ENCODE measurements at regions not wholly inside any gene's neighbourhood (a gene's known extent, or its start where the extent isn't known, plus 50 kb on each side); places are given as distances from the start of the nearest gene placed in this dataset.

- TF ChIP-seq PKNOX1 (IDR thresholded peaks at IDR 0.05) = no peak
- DNase-seq (ENCODE audit: extremely low spot score) = no peak
- ChIA-PET CTCF (no interaction called here), POLR2A (no interaction called here)
Observed at GRCh38 chr10:24150853-24151252, 58.1 kb upstream of the KIAA1217 start.

DNA sequence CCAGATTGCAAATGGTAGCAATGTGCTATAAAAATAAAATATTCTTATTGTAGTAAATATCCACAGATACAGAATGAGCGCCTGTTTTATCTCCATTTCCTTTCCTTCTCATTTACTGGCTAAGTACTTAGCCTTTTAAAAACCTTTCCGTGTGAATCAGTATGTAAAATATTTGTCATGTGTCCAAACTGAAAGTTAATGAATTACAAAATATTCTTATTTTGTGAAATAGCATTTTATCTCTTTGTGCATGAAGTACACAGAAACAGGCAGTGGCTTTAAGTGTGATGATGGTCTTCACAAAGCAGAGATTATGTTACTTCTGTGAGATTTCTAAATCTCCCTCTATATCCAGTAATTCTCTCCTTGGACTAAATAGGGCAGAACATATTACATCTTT is 56.7 kb upstream of the KIAA1217 start:
- CTCF ChIA-PET = no interaction called here
- DNase-seq (ENCODE audit: extremely low spot score) = no peak
- TF ChIP-seq L3MBTL2 (conservative IDR thresholded peaks at IDR 0.05) (no peak), BHLHE40 (IDR thresholded peaks at IDR 0.05; ENCODE audit: borderline replicate concordance) (no peak), FOXA1 (IDR thresholded peaks at IDR 0.05) (no peak), FOXK2 (IDR thresholded peaks at IDR 0.05) (no peak), ARNT (IDR thresholded peaks at IDR 0.05) (no peak), TARDBP (IDR thresholded peaks at IDR 0.05) (no peak), HDGF (IDR thresholded peaks at IDR 0.05; ENCODE audit: borderline replicate concordance) (no peak), CTBP1 (IDR thresholded peaks at IDR 0.05; ENCODE audit: borderline replicate concordance) (no peak)
- POLR2A ChIA-PET = no interaction called here

GRCh38 chr10:24153031-24153430 is 55.9 kb upstream of the KIAA1217 start:
- CTCF ChIA-PET = no interaction called here
- TF ChIP-seq ARNT (IDR thresholded peaks at IDR 0.05) (no peak), ELF4 (IDR thresholded peaks at IDR 0.05) (no peak), TARDBP (IDR thresholded peaks at IDR 0.05) (no peak)
- POLR2A ChIA-PET = no interaction called here
- DNase-seq (ENCODE audit: extremely low spot score) = no peak

DNA sequence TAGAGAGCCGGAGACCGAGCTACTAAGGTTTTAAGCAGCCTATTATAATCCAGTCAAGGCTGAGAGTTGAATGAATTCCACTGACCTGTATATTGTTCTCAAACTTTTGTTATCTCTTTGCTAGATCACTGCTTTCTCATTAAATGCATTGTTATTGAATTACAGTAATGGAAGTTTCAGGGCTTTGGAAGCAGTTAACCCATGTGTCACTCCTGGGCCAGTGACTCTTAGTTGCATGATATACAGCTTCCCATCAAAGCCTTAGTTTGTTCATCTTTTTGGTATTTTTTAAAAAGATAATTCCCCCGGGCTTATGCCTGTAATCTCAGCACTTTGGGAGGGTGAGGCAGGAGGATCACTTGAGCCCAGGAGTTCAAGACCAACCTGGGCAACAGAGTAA is 55.4 kb upstream of the KIAA1217 start:
- ChIA-PET CTCF (no interaction called here), POLR2A (no interaction called here)
- TF ChIP-seq BHLHE40 (IDR thresholded peaks at IDR 0.05; ENCODE audit: borderline replicate concordance) (no peak), PKNOX1 (IDR thresholded peaks at IDR 0.05) (0 out of 2 replicates have a peak, but pooled peaks have one; percentile 8)
- no peak for DNase-seq (ENCODE audit: extremely low spot score)

- CTCF ChIA-PET = interaction anchor here (0.6 kb wide), 1 partner anchor 606 kb away, joined by 3 read pairs; no protein-coding TSS in a partner anchor
- POLR2A ChIA-PET = no interaction called here
- TF ChIP-seq ZNF384 (IDR thresholded peaks at IDR 0.05) = no peak
- no peak for TF ChIP-seq SP1 (IDR thresholded peaks at IDR 0.05)
- TF ChIP-seq ARNT (IDR thresholded peaks at IDR 0.05) = no peak
- no peak for TF ChIP-seq BHLHE40 (IDR thresholded peaks at IDR 0.05; ENCODE audit: borderline replicate concordance)
- TF ChIP-seq HDGF (IDR thresholded peaks at IDR 0.05; ENCODE audit: borderline replicate concordance) = no peak
- no peak for TF ChIP-seq SUZ12 (IDR thresholded peaks at IDR 0.05)
- no peak for TF ChIP-seq ELF4 (IDR thresholded peaks at IDR 0.05)
- TF ChIP-seq NFRKB (IDR thresholded peaks at IDR 0.05) = no peak
- TF ChIP-seq FOXM1 (IDR thresholded peaks at IDR 0.05; ENCODE audit: borderline replicate concordance) = no peak
- TF ChIP-seq LEF1 (IDR thresholded peaks at IDR 0.05; ENCODE audit: borderline replicate concordance) = no peak
- TF ChIP-seq CTBP1 (IDR thresholded peaks at IDR 0.05; ENCODE audit: borderline replicate concordance) = no peak
- TF ChIP-seq FOXA1 (IDR thresholded peaks at IDR 0.05) = no peak
- no peak for TF ChIP-seq TARDBP (IDR thresholded peaks at IDR 0.05)
- TF ChIP-seq L3MBTL2 (conservative IDR thresholded peaks at IDR 0.05) = no peak
- TF ChIP-seq FOXK2 (IDR thresholded peaks at IDR 0.05) = no peak
- no peak for TF ChIP-seq PKNOX1 (IDR thresholded peaks at IDR 0.05)
- DNase-seq (ENCODE audit: extremely low spot score) = no peak
Observed at GRCh38 chr10:24156686-24157085, 52.3 kb upstream of the KIAA1217 start.

DNA sequence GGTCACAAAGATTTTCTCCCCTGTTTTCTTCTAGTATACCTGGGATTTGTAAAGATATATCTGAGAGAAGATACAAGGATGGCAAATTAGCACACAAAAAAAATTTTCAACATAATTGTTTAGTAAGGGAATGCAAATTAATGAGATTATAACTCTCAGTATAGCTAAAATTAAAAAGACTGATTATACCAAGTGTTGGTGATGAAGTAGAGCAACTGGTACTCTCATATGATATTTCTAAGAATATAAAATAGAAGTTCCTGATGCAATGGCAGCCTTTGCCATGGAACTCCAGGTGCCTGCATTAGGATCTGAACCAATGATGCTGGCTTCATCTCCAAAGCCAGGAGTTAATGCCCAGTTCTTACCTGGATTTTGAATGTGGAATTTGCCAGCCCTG is 51.4 kb upstream of the KIAA1217 start:
- TF ChIP-seq NFRKB (IDR thresholded peaks at IDR 0.05) (no peak), L3MBTL2 (conservative IDR thresholded peaks at IDR 0.05) (no peak), FOXK2 (IDR thresholded peaks at IDR 0.05) (no peak), HDGF (IDR thresholded peaks at IDR 0.05; ENCODE audit: borderline replicate concordance) (no peak), SUZ12 (IDR thresholded peaks at IDR 0.05) (no peak), BHLHE40 (IDR thresholded peaks at IDR 0.05; ENCODE audit: borderline replicate concordance) (no peak), FOXA1 (IDR thresholded peaks at IDR 0.05) (no peak), LEF1 (IDR thresholded peaks at IDR 0.05; ENCODE audit: borderline replicate concordance) (no peak), ARNT (IDR thresholded peaks at IDR 0.05) (no peak), ELF4 (IDR thresholded peaks at IDR 0.05) (no peak), CTBP1 (IDR thresholded peaks at IDR 0.05; ENCODE audit: borderline replicate concordance) (no peak), PKNOX1 (IDR thresholded peaks at IDR 0.05) (no peak), TARDBP (IDR thresholded peaks at IDR 0.05) (no peak), SP1 (IDR thresholded peaks at IDR 0.05) (no peak), FOXM1 (IDR thresholded peaks at IDR 0.05; ENCODE audit: borderline replicate concordance) (no peak), ZNF384 (IDR thresholded peaks at IDR 0.05) (no peak)
- CTCF ChIA-PET = no interaction called here
- POLR2A ChIA-PET = no interaction called here
- no peak for DNase-seq (ENCODE audit: extremely low spot score)

All from HEK293T (cell line).